WTC11 (cell line): ENCODE measurements at regions not wholly inside any gene's neighbourhood (a gene's known extent, or its start where the extent isn't known, plus 50 kb on each side); places are given as distances from the start of the nearest gene placed in this dataset.

Experiments
- ATAC-seq: fragments of 200-7000 bp; cut with Tn5 transposase; 2 replicates; pipeline ENCODE4 v1.10.0; 2021; ENCODE audit warnings: mild to moderate bottlenecking, moderate library complexity
- CTCF ChIA-PET: fragments of 300-600 bp; sonication (Branson Sonifier 250); formaldehyde crosslinking; loops from one replicate; lab custom pipeline; 2021; ENCODE audit warnings: antibody characterized with exemption; lab: Charles Lee
- POLR2A ChIA-PET: fragments of 350-600 bp; sonication (Branson Sonifier 250); formaldehyde crosslinking; loops from one replicate; lab custom pipeline; 2021; ENCODE audit warnings: antibody characterized with exemption; lab: Charles Lee
- DNase-seq: peaks from one replicate; pipeline ENCODE4 v3.0.0; 2021; ENCODE audit warnings: low spot score
- H3K27ac Mint-ChIP-seq: 2 replicates; pipeline ENCODE4 v1.8.0; 2021; ENCODE audit warnings: mixed read lengths
- H3K27me3 Mint-ChIP-seq: 2 replicates; pipeline ENCODE4 v1.8.0; 2021; ENCODE audit warnings: low read depth, mild to moderate bottlenecking, moderate library complexity, mixed read lengths
- H3K36me3 Mint-ChIP-seq: 2 replicates; pipeline ENCODE4 v1.8.0; 2021; ENCODE audit warnings: mixed read lengths
- H3K4me1 Mint-ChIP-seq: 2 replicates; pipeline ENCODE4 v1.8.0; 2022; ENCODE audit warnings: mixed read lengths
- H3K4me3 Mint-ChIP-seq: 2 replicates; pipeline ENCODE4 v1.8.0; 2021; ENCODE audit warnings: mild to moderate bottlenecking, moderate library complexity, mixed read lengths
- H3K9me3 Mint-ChIP-seq: 2 replicates; pipeline ENCODE4 v1.8.0; 2021; ENCODE audit warnings: mixed read lengths
- E2F5 ChIP-seq: sonication (generic); formaldehyde crosslinking; IDR thresholded peaks from 2 replicates; pipeline ENCODE4 v1.8.1; 2022; ENCODE audit warnings: mild to moderate bottlenecking, moderate library complexity, missing genetic modification reagents
- ESRRA ChIP-seq: sonication (generic); formaldehyde crosslinking; IDR thresholded peaks from 2 replicates; pipeline ENCODE4 v1.8.1; 2022; ENCODE audit warnings: mild to moderate bottlenecking, missing genetic modification reagents, borderline replicate concordance
- FOXK1 ChIP-seq: sonication (generic); formaldehyde crosslinking; IDR thresholded peaks from 2 replicates; pipeline ENCODE4 v1.8.0; 2022; ENCODE audit warnings: mild to moderate bottlenecking, moderate library complexity, missing genetic modification reagents
- FOXP1 ChIP-seq: sonication (generic); formaldehyde crosslinking; IDR thresholded peaks from 2 replicates; pipeline ENCODE4 v1.8.0; 2022; ENCODE audit warnings: missing genetic modification reagents, mild to moderate bottlenecking, moderate library complexity, borderline replicate concordance
- GABPB1 ChIP-seq: sonication (generic); formaldehyde crosslinking; IDR thresholded peaks from 2 replicates; pipeline ENCODE4 v1.8.1; 2023; ENCODE audit warnings: mild to moderate bottlenecking, missing genetic modification reagents
- GRHL2 ChIP-seq: fragments of 250-450 bp; sonication (Bioruptor Pico); IDR thresholded peaks from 2 replicates; pipeline ENCODE4 v1.8.0; 2022; ENCODE audit warnings: mild to moderate bottlenecking, moderate library complexity; ENCODE audit not compliant: insufficient replicate concordance, severe bottlenecking
- GTF2I ChIP-seq: fragments of 250-450 bp; sonication (Bioruptor Pico); conservative IDR thresholded peaks from 2 replicates; pipeline ENCODE4 v1.4.0; 2021; ENCODE audit warnings: mild to moderate bottlenecking
- HMGA2 ChIP-seq: fragments of 250-450 bp; sonication (Bioruptor Pico); IDR thresholded peaks from 2 replicates; pipeline ENCODE4 v1.4.0; 2021; ENCODE audit warnings: mild to moderate bottlenecking, moderate library complexity
- IRF2 ChIP-seq: sonication (generic); formaldehyde crosslinking; IDR thresholded peaks from 2 replicates; pipeline ENCODE4 v1.8.0; 2022; ENCODE audit warnings: low read depth, missing genetic modification reagents, borderline replicate concordance
- NFE2L1 ChIP-seq: sonication (generic); formaldehyde crosslinking; IDR thresholded peaks from 2 replicates; pipeline ENCODE4 v1.8.1; 2023; ENCODE audit warnings: missing genetic modification reagents
- NR1H2 ChIP-seq: sonication (generic); formaldehyde crosslinking; IDR thresholded peaks from 2 replicates; pipeline ENCODE4 v1.9.0; 2021; ENCODE audit warnings: mild to moderate bottlenecking, moderate library complexity, missing genetic modification reagents
- PRRX2 ChIP-seq: fragments of 250-450 bp; sonication (Bioruptor Pico); IDR thresholded peaks from 2 replicates; pipeline ENCODE4 v1.8.0; 2021; ENCODE audit warnings: mild to moderate bottlenecking
- SOX15 ChIP-seq: fragments of 250-450 bp; sonication (Bioruptor Pico); IDR thresholded peaks from 2 replicates; pipeline ENCODE4 v1.9.0; 2021; ENCODE audit warnings: mild to moderate bottlenecking
- SP1 ChIP-seq: sonication (generic); formaldehyde crosslinking; conservative IDR thresholded peaks from 2 replicates; pipeline ENCODE4 v1.8.1; 2022; ENCODE audit warnings: missing genetic modification reagents
- TP53 ChIP-seq: sonication (generic); formaldehyde crosslinking; IDR thresholded peaks from 2 replicates; pipeline ENCODE4 v1.8.1; 2023; ENCODE audit warnings: mild to moderate bottlenecking, missing genetic modification reagents
- USF1 ChIP-seq: sonication (generic); formaldehyde crosslinking; IDR thresholded peaks from 2 replicates; pipeline ENCODE4 v1.8.0; 2022; ENCODE audit warnings: mild to moderate bottlenecking, missing genetic modification reagents
- ZBTB21 ChIP-seq: sonication (generic); formaldehyde crosslinking; IDR thresholded peaks from 2 replicates; pipeline ENCODE4 v1.8.1; 2023; ENCODE audit warnings: mild to moderate bottlenecking, missing genetic modification reagents, borderline replicate concordance
- ZNF121 ChIP-seq: sonication (generic); formaldehyde crosslinking; IDR thresholded peaks from 2 replicates; pipeline ENCODE4 v1.8.0; 2023; ENCODE audit warnings: missing genetic modification reagents
- ZNF138 ChIP-seq: sonication (generic); formaldehyde crosslinking; conservative IDR thresholded peaks from 2 replicates; pipeline ENCODE4 v1.8.1; 2022; ENCODE audit warnings: mild to moderate bottlenecking, moderate library complexity, missing genetic modification reagents
- ZNF317 ChIP-seq: sonication (generic); formaldehyde crosslinking; IDR thresholded peaks from 2 replicates; pipeline ENCODE4 v1.8.1; 2023; ENCODE audit warnings: low read depth, mild to moderate bottlenecking, moderate library complexity, missing genetic modification reagents, borderline replicate concordance
- ZNF396 ChIP-seq: fragments of 250-450 bp; sonication (Bioruptor Pico); IDR thresholded peaks from 2 replicates; pipeline ENCODE4 v1.8.0; 2021; ENCODE audit warnings: mild to moderate bottlenecking, moderate library complexity, borderline replicate concordance
- ZNF512 ChIP-seq: sonication (generic); formaldehyde crosslinking; IDR thresholded peaks from 2 replicates; pipeline ENCODE4 v1.8.1; 2022; ENCODE audit warnings: missing genetic modification reagents, borderline replicate concordance

- no peak for ATAC-seq
- Mint-ChIP-seq H3K27me3 (no peaks in the 10 kb centered on the region), H3K4me1 (peaks cover 12% of the 10 kb centered on the region), H3K4me3 (no peak overlapping the region), H3K27ac (no peak overlapping the region), H3K36me3 (peaks cover 8% of the 10 kb centered on the region), H3K9me3 (peaks cover 32% of the 10 kb centered on the region)
- ChIA-PET CTCF (no interaction called here), POLR2A (no interaction called here)
- TF ChIP-seq USF1 (CRISPR knock-in tag), result no peak
- no peak for TF ChIP-seq PRRX2 (CRISPR knock-in tag)
- no peak for TF ChIP-seq FOXP1 (CRISPR knock-in tag)
- no peak for TF ChIP-seq IRF2 (CRISPR knock-in tag)
- no peak for DNase-seq
These were observed 310.8 kb upstream of the NR5A2 start for GRCh38 chr1:199716729-199717128.

- H3K4me1 Mint-ChIP-seq, result peaks cover 17% of the 10 kb centered on the region
- no peak overlapping the region for H3K4me3 Mint-ChIP-seq
- H3K27ac Mint-ChIP-seq, result no peak overlapping the region
- H3K36me3 Mint-ChIP-seq, result no peaks in the 10 kb centered on the region
- peaks cover 13% of the 10 kb centered on the region for H3K9me3 Mint-ChIP-seq
- CTCF ChIA-PET, result no interaction called here
- TF ChIP-seq NFE2L1 (no peak), GRHL2 (CRISPR knock-in tag) (no peak), TP53 (CRISPR knock-in tag) (no peak), ZNF121 (CRISPR knock-in tag) (no peak), IRF2 (CRISPR knock-in tag) (no peak), GABPB1 (no peak), E2F5 (CRISPR knock-in tag) (no peak), HMGA2 (no peak), NR1H2 (CRISPR knock-in tag) (no peak)
- TF ChIP-seq, all 79 proteins: peak for 0
- POLR2A ChIA-PET, result no interaction called here
- ATAC-seq, result no peak
- no peaks in the 10 kb centered on the region for H3K27me3 Mint-ChIP-seq
- no peak for DNase-seq
These were observed 308.2 kb upstream of the NR5A2 start for GRCh38 chr1:199719156-199719842.

GRCh38 chr1:199720496-199720895 lies 307.0 kb upstream of the NR5A2 start:
- Mint-ChIP-seq H3K27ac (no peak overlapping the region), H3K36me3 (no peaks in the 10 kb centered on the region), H3K27me3 (no peaks in the 10 kb centered on the region), H3K4me3 (no peak overlapping the region), H3K4me1 (peaks cover 17% of the 10 kb centered on the region), H3K9me3 (0 out of 2 replicates have a peak, but pooled peaks cover 5% of the 10 kb centered on the region)
- TF ChIP-seq ZNF317 (CRISPR knock-in tag) (no peak), GTF2I (no peak), SP1 (CRISPR knock-in tag) (no peak), SOX15 (CRISPR knock-in tag) (no peak), ZBTB21 (CRISPR knock-in tag) (no peak), ZNF512 (CRISPR knock-in tag) (no peak), ZNF396 (no peak), ESRRA (CRISPR knock-in tag) (no peak), PRRX2 (CRISPR knock-in tag) (no peak), FOXK1 (CRISPR knock-in tag) (no peak), NFE2L1 (no peak), ZNF138 (CRISPR knock-in tag) (no peak)
- ChIA-PET POLR2A (no interaction called here), CTCF (no interaction called here)
- ATAC-seq (no peak), DNase-seq (no peak)
